ENCODE measurements at regions not wholly inside any gene's neighbourhood (a gene's known extent, or its start where the extent isn't known, plus 50 kb on each side); places are given as distances from the start of the nearest gene placed in this dataset.

- Histone ChIP-seq H4K91ac (ENCODE audit: low read length) (no peak overlapping the region), H2BK120ac (ENCODE audit: low read depth, low read length) (no peak overlapping the region), H4K8ac (ENCODE audit: low read length) (no peak overlapping the region), H3K4me2 (ENCODE audit: low read length, poor library complexity, severe bottlenecking) (no peak overlapping the region), H3K4me1 (ENCODE audit: control insufficient read depth, insufficient read depth, low read depth, low read length) (no peaks in the 10 kb centered on the region), H3K36me3 (ENCODE audit: control insufficient read depth in 1 of 2, insufficient read depth in 2 of 2, low read depth in 1 of 2, low read length in 2 of 2) (no peaks in the 10 kb centered on the region), H2BK15ac (ENCODE audit: low read depth, poor library complexity, severe bottlenecking) (no peak overlapping the region), H2BK12ac (ENCODE audit: low read length in 2 of 2) (no peak overlapping the region), H3K9me3 (ENCODE audit: control insufficient read depth, low read length) (no peaks in the 10 kb centered on the region), H3K23ac (ENCODE audit: low read length in 2 of 2) (no peak overlapping the region), H3K9ac (ENCODE audit: low read length) (no peak overlapping the region), H3K14ac (ENCODE audit: low read length in 2 of 2) (no peak overlapping the region), H3K27me3 (ENCODE audit: control insufficient read depth in 1 of 2, insufficient read depth in 1 of 2, low read length in 2 of 2) (no peaks in the 10 kb centered on the region), H3K4me3 (ENCODE audit: insufficient read depth in 1 of 2, low read depth in 1 of 2, low read length in 2 of 2) (no peak overlapping the region), H3K18ac (ENCODE audit: low read depth in 1 of 2, low read length in 2 of 2) (no peak overlapping the region), H3K27ac (ENCODE audit: low read length, poor library complexity, severe bottlenecking) (no peak overlapping the region), H3K4ac (ENCODE audit: low read depth in 1 of 2, low read length in 2 of 2) (no peak overlapping the region), H2BK5ac (ENCODE audit: low read depth, low read length, poor library complexity, severe bottlenecking) (no peak overlapping the region), H2AFZ (ENCODE audit: low read depth, low read length) (no peak overlapping the region), H2AK5ac (ENCODE audit: low read length, severe bottlenecking) (no peak overlapping the region), H3K79me1 (replicated peaks; ENCODE audit: low read length, poor library complexity, severe bottlenecking) (no peaks in the 10 kb centered on the region)
- WGBS, result 73% methylated on average over 3 of the region's 3 CpGs
- no peak for DNase-seq
Measured at GRCh38 chr20:7057611-7058010, 290.1 kb downstream of the BMP2 start.

GRCh38 chr20:7078804-7079203, 311.3 kb downstream of the BMP2 start:
- Histone ChIP-seq H3K4ac (ENCODE audit: low read depth in 1 of 2, low read length in 2 of 2) (no peak overlapping the region), H2AK5ac (ENCODE audit: low read length, severe bottlenecking) (no peak overlapping the region), H3K14ac (ENCODE audit: low read length in 2 of 2) (no peak overlapping the region), H3K9me3 (ENCODE audit: control insufficient read depth, low read length) (no peaks in the 10 kb centered on the region), H3K27me3 (ENCODE audit: control insufficient read depth in 1 of 2, insufficient read depth in 1 of 2, low read length in 2 of 2) (no peaks in the 10 kb centered on the region), H4K91ac (ENCODE audit: low read length) (no peak overlapping the region), H2AFZ (ENCODE audit: low read depth, low read length) (no peak overlapping the region), H3K4me1 (ENCODE audit: control insufficient read depth, insufficient read depth, low read depth, low read length) (no peaks in the 10 kb centered on the region), H3K4me3 (ENCODE audit: insufficient read depth in 1 of 2, low read depth in 1 of 2, low read length in 2 of 2) (no peak overlapping the region), H3K23ac (ENCODE audit: low read length in 2 of 2) (no peak overlapping the region), H3K9ac (ENCODE audit: low read length) (no peak overlapping the region), H3K27ac (ENCODE audit: low read length, poor library complexity, severe bottlenecking) (no peak overlapping the region), H3K4me2 (ENCODE audit: low read length, poor library complexity, severe bottlenecking) (no peak overlapping the region), H2BK12ac (ENCODE audit: low read length in 2 of 2) (no peak overlapping the region), H2BK120ac (ENCODE audit: low read depth, low read length) (no peak overlapping the region), H2BK15ac (ENCODE audit: low read depth, poor library complexity, severe bottlenecking) (no peak overlapping the region), H3K36me3 (ENCODE audit: control insufficient read depth in 1 of 2, insufficient read depth in 2 of 2, low read depth in 1 of 2, low read length in 2 of 2) (no peaks in the 10 kb centered on the region), H3K79me1 (replicated peaks; ENCODE audit: low read length, poor library complexity, severe bottlenecking) (no peaks in the 10 kb centered on the region), H4K8ac (ENCODE audit: low read length) (no peak overlapping the region), H3K18ac (ENCODE audit: low read depth in 1 of 2, low read length in 2 of 2) (no peak overlapping the region), H2BK5ac (ENCODE audit: low read depth, low read length, poor library complexity, severe bottlenecking) (no peak overlapping the region)
- DNase-seq, result no peak
- 67% methylated on average over 4 of the region's 5 CpGs for WGBS

GRCh38 chr20:7080472-7080871, 313.0 kb downstream of the BMP2 start:
- Histone ChIP-seq H2BK15ac (ENCODE audit: low read depth, poor library complexity, severe bottlenecking) (no peak overlapping the region), H3K36me3 (ENCODE audit: control insufficient read depth in 1 of 2, insufficient read depth in 2 of 2, low read depth in 1 of 2, low read length in 2 of 2) (no peaks in the 10 kb centered on the region), H2AK5ac (ENCODE audit: low read length, severe bottlenecking) (no peak overlapping the region), H3K18ac (ENCODE audit: low read depth in 1 of 2, low read length in 2 of 2) (no peak overlapping the region), H3K23ac (ENCODE audit: low read length in 2 of 2) (no peak overlapping the region), H3K4me3 (ENCODE audit: insufficient read depth in 1 of 2, low read depth in 1 of 2, low read length in 2 of 2) (no peak overlapping the region), H2BK12ac (ENCODE audit: low read length in 2 of 2) (no peak overlapping the region), H3K27ac (ENCODE audit: low read length, poor library complexity, severe bottlenecking) (no peak overlapping the region), H2BK5ac (ENCODE audit: low read depth, low read length, poor library complexity, severe bottlenecking) (no peak overlapping the region), H4K91ac (ENCODE audit: low read length) (no peak overlapping the region), H3K14ac (ENCODE audit: low read length in 2 of 2) (no peak overlapping the region), H3K27me3 (ENCODE audit: control insufficient read depth in 1 of 2, insufficient read depth in 1 of 2, low read length in 2 of 2) (no peaks in the 10 kb centered on the region), H3K9me3 (ENCODE audit: control insufficient read depth, low read length) (no peaks in the 10 kb centered on the region), H4K8ac (ENCODE audit: low read length) (no peak overlapping the region), H2AFZ (ENCODE audit: low read depth, low read length) (no peak overlapping the region), H3K79me1 (replicated peaks; ENCODE audit: low read length, poor library complexity, severe bottlenecking) (no peaks in the 10 kb centered on the region), H3K4ac (ENCODE audit: low read depth in 1 of 2, low read length in 2 of 2) (no peak overlapping the region), H3K4me1 (ENCODE audit: control insufficient read depth, insufficient read depth, low read depth, low read length) (no peaks in the 10 kb centered on the region), H3K4me2 (ENCODE audit: low read length, poor library complexity, severe bottlenecking) (no peak overlapping the region), H2BK120ac (ENCODE audit: low read depth, low read length) (no peak overlapping the region), H3K9ac (ENCODE audit: low read length) (no peak overlapping the region)
- WGBS, result 60% methylated on average over 1 of the region's 3 CpGs
- DNase-seq, result no peak

GRCh38 chr20:7085467-7085866, 318.0 kb downstream of the BMP2 start:
- no peaks in the 10 kb centered on the region for H3K36me3 ChIP-seq (ENCODE audit: control insufficient read depth in 1 of 2, insufficient read depth in 2 of 2, low read depth in 1 of 2, low read length in 2 of 2)
- H4K8ac ChIP-seq (ENCODE audit: low read length), result no peak overlapping the region
- H2BK5ac ChIP-seq (ENCODE audit: low read depth, low read length, poor library complexity, severe bottlenecking), result no peak overlapping the region
- no peak overlapping the region for H2BK15ac ChIP-seq (ENCODE audit: low read depth, poor library complexity, severe bottlenecking)
- H3K23ac ChIP-seq (ENCODE audit: low read length in 2 of 2), result peak overlapping the region in 1 of 2 experiments; percentile 34
- H2BK12ac ChIP-seq (ENCODE audit: low read length in 2 of 2), result no peak overlapping the region
- H4K91ac ChIP-seq (ENCODE audit: low read length), result no peak overlapping the region
- no peak overlapping the region for H3K9ac ChIP-seq (ENCODE audit: low read length)
- no peaks in the 10 kb centered on the region for H3K79me1 ChIP-seq (replicated peaks; ENCODE audit: low read length, poor library complexity, severe bottlenecking)
- H3K14ac ChIP-seq (ENCODE audit: low read length in 2 of 2), result no peak overlapping the region
- no peaks in the 10 kb centered on the region for H3K9me3 ChIP-seq (ENCODE audit: control insufficient read depth, low read length)
- H3K18ac ChIP-seq (ENCODE audit: low read depth in 1 of 2, low read length in 2 of 2), result no peak overlapping the region
- no peak overlapping the region for H2AK5ac ChIP-seq (ENCODE audit: low read length, severe bottlenecking)
- H3K27ac ChIP-seq (ENCODE audit: low read length, poor library complexity, severe bottlenecking), result no peak overlapping the region
- H3K4me3 ChIP-seq (ENCODE audit: insufficient read depth in 1 of 2, low read depth in 1 of 2, low read length in 2 of 2), result no peak overlapping the region
- H2AFZ ChIP-seq (ENCODE audit: low read depth, low read length), result no peak overlapping the region
- no peak overlapping the region for H3K4me2 ChIP-seq (ENCODE audit: low read length, poor library complexity, severe bottlenecking)
- no peak overlapping the region for H2BK120ac ChIP-seq (ENCODE audit: low read depth, low read length)
- peak; percentile 39 for DNase-seq
- no peak overlapping the region for H3K4ac ChIP-seq (ENCODE audit: low read depth in 1 of 2, low read length in 2 of 2)
- 0% methylated on average over 1 of the region's 1 CpG for WGBS
- H3K4me1 ChIP-seq (ENCODE audit: control insufficient read depth, insufficient read depth, low read depth, low read length), result no peaks in the 10 kb centered on the region
- no peaks in the 10 kb centered on the region for H3K27me3 ChIP-seq (ENCODE audit: control insufficient read depth in 1 of 2, insufficient read depth in 1 of 2, low read length in 2 of 2)
